ENCODE measurements at regions not wholly inside any gene's neighbourhood (a gene's known extent, or its start where the extent isn't known, plus 50 kb on each side); places are given as distances from the start of the nearest gene placed in this dataset.

GRCh38 chr11:133778161-133778560, 67.2 kb downstream of the SPATA19 start:
- H3K9me3 Mint-ChIP-seq (ENCODE audit: low read depth, unreplicated experiment): peaks cover 18% of the 10 kb centered on the region
- H3K4me1 Mint-ChIP-seq (ENCODE audit: low read depth, unreplicated experiment): no peaks in the 10 kb centered on the region
- no peak for DNase-seq
- no peaks in the 10 kb centered on the region for H3K27me3 Mint-ChIP-seq (ENCODE audit: unreplicated experiment)
- intact Hi-C loops (cut with micrococcal nuclease; ENCODE audit: unreplicated experiment): no loop called here
- H3K4me3 Mint-ChIP-seq (ENCODE audit: low read depth, unreplicated experiment): no peak overlapping the region
- no TSS peak for BruUV-seq (replicated peaks)
- no peaks in the 10 kb centered on the region for H3K36me3 Mint-ChIP-seq (ENCODE audit: insufficient read depth, unreplicated experiment)
- TF ChIP-seq, protein P1, sequence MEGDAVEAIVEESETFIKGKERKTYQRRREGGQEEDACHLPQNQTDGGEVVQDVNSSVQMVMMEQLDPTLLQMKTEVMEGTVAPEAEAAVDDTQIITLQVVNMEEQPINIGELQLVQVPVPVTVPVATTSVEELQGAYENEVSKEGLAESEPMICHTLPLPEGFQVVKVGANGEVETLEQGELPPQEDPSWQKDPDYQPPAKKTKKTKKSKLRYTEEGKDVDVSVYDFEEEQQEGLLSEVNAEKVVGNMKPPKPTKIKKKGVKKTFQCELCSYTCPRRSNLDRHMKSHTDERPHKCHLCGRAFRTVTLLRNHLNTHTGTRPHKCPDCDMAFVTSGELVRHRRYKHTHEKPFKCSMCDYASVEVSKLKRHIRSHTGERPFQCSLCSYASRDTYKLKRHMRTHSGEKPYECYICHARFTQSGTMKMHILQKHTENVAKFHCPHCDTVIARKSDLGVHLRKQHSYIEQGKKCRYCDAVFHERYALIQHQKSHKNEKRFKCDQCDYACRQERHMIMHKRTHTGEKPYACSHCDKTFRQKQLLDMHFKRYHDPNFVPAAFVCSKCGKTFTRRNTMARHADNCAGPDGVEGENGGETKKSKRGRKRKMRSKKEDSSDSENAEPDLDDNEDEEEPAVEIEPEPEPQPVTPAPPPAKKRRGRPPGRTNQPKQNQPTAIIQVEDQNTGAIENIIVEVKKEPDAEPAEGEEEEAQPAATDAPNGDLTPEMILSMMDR (IDR thresholded peaks at IDR 0.05; ENCODE audit: unreplicated experiment): no peak
- H3K27ac Mint-ChIP-seq (ENCODE audit: unreplicated experiment): no peak overlapping the region
- CTCF ChIA-PET: no interaction called here

GRCh38 chr11:133776671-133777367, 68.5 kb downstream of the SPATA19 start:
- Mint-ChIP-seq H3K36me3 (ENCODE audit: insufficient read depth, unreplicated experiment) (no peaks in the 10 kb centered on the region), H3K27me3 (ENCODE audit: unreplicated experiment) (no peaks in the 10 kb centered on the region), H3K4me3 (ENCODE audit: low read depth, unreplicated experiment) (no peak overlapping the region), H3K9me3 (ENCODE audit: low read depth, unreplicated experiment) (peaks cover 15% of the 10 kb centered on the region), H3K4me1 (ENCODE audit: low read depth, unreplicated experiment) (no peaks in the 10 kb centered on the region), H3K27ac (ENCODE audit: unreplicated experiment) (no peak overlapping the region)
- intact Hi-C loops (cut with micrococcal nuclease; ENCODE audit: unreplicated experiment): no loop called here
- CTCF ChIA-PET: no interaction called here
- DNase-seq: no peak
- BruUV-seq (replicated peaks): no TSS peak
- TF ChIP-seq, protein P1 (IDR thresholded peaks at IDR 0.05; ENCODE audit: unreplicated experiment): no peak

- CTCF ChIA-PET: no interaction called here
- BruUV-seq (replicated peaks): no TSS peak
- Mint-ChIP-seq H3K4me3 (ENCODE audit: low read depth, unreplicated experiment) (no peak overlapping the region), H3K4me1 (ENCODE audit: low read depth, unreplicated experiment) (no peaks in the 10 kb centered on the region), H3K36me3 (ENCODE audit: insufficient read depth, unreplicated experiment) (no peaks in the 10 kb centered on the region), H3K27ac (ENCODE audit: unreplicated experiment) (no peak overlapping the region), H3K9me3 (ENCODE audit: low read depth, unreplicated experiment) (peaks cover 17% of the 10 kb centered on the region), H3K27me3 (ENCODE audit: unreplicated experiment) (no peaks in the 10 kb centered on the region)
- TF ChIP-seq, protein P1 (IDR thresholded peaks at IDR 0.05; ENCODE audit: unreplicated experiment): no peak
- DNase-seq: no peak
- intact Hi-C loops (cut with micrococcal nuclease; ENCODE audit: unreplicated experiment): no loop called here
Measured at GRCh38 chr11:133762538-133762937, 82.8 kb downstream of the SPATA19 start.

DNA sequence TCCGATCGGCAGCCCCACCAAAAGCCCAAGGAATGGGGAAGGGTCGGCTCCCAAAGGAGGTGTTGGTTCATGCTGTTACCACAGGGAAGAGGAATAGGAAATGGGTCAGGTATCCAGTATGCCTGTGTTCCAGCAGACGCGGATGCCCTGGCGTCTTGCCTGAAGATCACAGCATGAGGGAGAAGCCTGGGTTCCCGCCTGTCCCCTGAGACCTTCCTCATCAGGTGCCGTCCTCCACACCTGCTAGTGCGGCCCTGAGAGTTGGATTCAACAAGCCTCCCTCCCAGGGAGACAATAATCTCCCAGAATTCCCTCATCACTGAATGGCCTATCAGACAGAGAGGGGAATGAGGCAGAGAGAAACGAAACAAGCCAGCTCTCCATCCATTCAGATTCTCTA, 92.2 kb downstream of the SPATA19 start:
- no peaks in the 10 kb centered on the region for H3K4me1 Mint-ChIP-seq (ENCODE audit: low read depth, unreplicated experiment)
- H3K27ac Mint-ChIP-seq (ENCODE audit: unreplicated experiment): no peak overlapping the region
- H3K9me3 Mint-ChIP-seq (ENCODE audit: low read depth, unreplicated experiment): peaks cover 27% of the 10 kb centered on the region
- intact Hi-C loops (cut with micrococcal nuclease; ENCODE audit: unreplicated experiment): no loop called here
- TF ChIP-seq, protein P1 (IDR thresholded peaks at IDR 0.05; ENCODE audit: unreplicated experiment): no peak
- no peaks in the 10 kb centered on the region for H3K36me3 Mint-ChIP-seq (ENCODE audit: insufficient read depth, unreplicated experiment)
- no peaks in the 10 kb centered on the region for H3K27me3 Mint-ChIP-seq (ENCODE audit: unreplicated experiment)
- CTCF ChIA-PET: no interaction called here
- DNase-seq: no peak
- H3K4me3 Mint-ChIP-seq (ENCODE audit: low read depth, unreplicated experiment): no peak overlapping the region
- BruUV-seq (replicated peaks): no TSS peak
